Fibroblast of upper back skin (primary cell): ENCODE measurements at regions not wholly inside any gene's neighbourhood (a gene's known extent, or its start where the extent isn't known, plus 50 kb on each side); places are given as distances from the start of the nearest gene placed in this dataset.
A peak's percentile ranks its signal among the peaks of the same experiment; 100 is the strongest.
"Not testable (repeated sequence)": the region's sequence is repeated elsewhere in the genome, so short reads cannot be mapped to it uniquely, and the experiment has no call there.

ENCODE experiments used
- DNase-seq: peaks from one replicate; pipeline ENCODE4 v3.0.0-alpha.2; 2013

GRCh38 chr9:81741103-81741502 is 51.8 kb upstream of the TLE1 start:
- no peak for DNase-seq

DNA sequence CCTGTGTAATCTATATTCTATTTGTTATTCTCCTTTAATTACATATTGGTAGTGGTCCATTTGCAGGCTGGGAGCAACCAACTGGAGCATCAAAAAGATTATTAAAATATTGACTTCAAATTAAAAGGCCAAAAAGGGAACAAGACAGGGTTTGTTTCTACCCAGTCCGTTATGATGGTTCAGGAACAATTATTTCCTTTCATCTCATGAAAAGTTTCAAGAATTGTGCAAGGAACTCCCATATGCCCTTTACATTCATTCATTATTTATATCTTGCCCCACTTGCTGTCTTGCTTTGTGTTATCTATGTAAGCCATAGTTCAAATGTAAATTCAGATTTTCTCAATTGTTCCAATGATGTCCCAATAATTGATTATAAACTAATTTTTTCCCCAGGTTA is 58.7 kb upstream of the TLE1 start:
- no peak for DNase-seq

DNA sequence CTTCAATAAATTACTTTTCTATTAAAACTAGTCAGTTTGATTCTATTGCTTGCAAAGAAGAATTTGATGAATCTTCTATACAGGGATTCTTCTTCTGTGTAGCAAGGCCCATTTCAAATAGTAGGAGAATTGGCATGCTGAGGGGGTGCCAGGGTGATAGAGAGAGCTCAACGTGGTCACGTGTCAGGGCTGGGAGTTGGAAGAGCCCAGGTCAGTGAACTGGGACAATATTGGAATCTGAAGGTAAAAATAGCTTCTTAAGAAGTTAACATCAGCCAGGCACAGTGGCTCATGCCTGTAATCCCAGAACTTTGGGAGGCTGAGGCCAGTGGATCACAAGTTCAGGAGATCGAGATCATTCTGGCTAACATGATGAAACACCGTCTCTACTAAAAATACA is 64.1 kb upstream of the TLE1 start:
- no peak for DNase-seq

DNA sequence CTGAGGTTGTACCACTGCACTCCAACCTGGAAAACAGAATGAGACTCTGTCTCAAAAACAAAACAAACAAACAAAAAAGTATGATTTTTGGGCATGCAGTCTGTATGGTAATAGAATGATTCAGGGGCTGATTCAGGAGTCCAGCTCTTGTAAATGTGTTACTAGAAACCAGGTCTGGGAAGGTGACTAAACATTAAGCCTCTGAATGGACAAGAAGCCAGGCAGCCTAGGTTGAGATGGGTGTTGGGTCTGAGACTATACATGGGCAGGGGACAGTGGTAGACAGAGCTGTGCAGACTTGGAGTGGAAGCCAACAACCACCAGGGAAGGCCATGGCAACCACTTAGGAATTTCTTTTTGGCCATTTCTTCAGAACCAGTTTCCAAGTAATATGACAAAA is 64.9 kb upstream of the TLE1 start:
- no peak for DNase-seq

DNA sequence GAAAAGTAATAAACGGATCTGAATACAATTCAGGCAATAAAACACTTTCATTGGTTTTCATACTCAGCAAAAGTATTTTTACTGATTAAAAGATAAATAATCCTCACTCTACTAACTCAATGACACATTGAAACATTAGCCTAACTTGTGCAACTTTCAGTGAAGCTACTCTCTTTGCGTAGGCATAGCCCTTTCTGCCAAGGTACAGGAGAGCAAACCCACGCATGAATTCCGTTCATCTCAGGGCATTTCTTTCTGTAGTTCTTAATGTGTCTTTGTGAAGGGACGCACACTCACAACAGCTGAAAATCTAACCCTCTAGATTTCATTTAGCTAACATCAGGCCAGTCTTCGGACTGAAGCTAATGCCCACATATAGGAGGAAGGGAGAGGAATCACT is 66.4 kb upstream of the TLE1 start:
- no peak for DNase-seq

GRCh38 chr9:81756561-81756960 is 67.2 kb upstream of the TLE1 start:
- no peak for DNase-seq

GRCh38 chr9:81758123-81758797 is 68.9 kb upstream of the TLE1 start:
- no peak for DNase-seq

DNA sequence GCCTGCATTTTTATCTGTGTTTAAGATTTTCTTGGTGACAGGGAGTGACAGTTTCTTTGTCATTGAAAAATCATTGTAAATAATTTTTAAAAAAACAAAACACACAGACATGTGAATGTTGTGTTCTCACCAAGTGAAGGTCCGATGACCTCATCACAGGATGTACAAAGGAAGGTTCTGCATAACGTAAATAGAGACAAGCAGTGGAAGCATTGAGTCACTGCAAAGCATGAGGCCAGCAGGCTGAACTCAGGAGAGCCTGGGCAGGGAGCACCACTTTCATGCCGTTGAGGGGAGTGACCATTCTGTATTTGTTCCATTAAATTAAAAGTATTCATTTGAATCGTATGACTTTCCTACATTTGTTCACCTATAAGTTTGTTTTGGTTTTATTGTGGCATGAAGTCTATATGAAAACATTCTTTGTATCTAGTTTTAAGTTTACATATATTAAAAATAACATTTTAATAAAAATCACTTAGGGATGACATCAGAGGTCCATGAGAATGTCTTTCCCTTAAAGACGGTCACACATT is 70.4 kb upstream of the TLE1 start:
- DNase-seq: peak; percentile 81

DNA sequence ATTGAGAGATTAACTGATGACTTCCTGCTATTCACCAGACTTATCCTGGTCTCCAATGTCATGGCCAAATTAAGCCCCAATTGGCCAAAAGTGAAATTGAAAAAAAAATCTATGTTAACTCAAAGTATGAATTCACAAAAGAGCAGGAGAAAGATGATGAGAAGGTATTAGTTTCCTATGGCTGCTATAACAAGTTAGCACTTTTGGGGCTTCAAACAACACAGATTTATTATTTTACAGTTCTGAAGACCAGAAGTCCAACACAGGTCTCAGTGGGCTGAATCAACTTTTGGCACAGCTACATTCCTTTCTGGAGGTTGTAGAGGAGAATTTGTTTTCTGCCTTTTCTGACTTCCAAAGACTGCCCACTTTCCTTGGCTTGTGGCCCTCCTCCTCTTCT is 78.6 kb upstream of the TLE1 start:
- no peak for DNase-seq

- DNase-seq: peak; percentile 63
These were observed 82.2 kb upstream of the TLE1 start for GRCh38 chr9:81771571-81771970.

- peak; percentile 82 for DNase-seq
These were observed 82.8 kb upstream of the TLE1 start for GRCh38 chr9:81772144-81772543.

DNA sequence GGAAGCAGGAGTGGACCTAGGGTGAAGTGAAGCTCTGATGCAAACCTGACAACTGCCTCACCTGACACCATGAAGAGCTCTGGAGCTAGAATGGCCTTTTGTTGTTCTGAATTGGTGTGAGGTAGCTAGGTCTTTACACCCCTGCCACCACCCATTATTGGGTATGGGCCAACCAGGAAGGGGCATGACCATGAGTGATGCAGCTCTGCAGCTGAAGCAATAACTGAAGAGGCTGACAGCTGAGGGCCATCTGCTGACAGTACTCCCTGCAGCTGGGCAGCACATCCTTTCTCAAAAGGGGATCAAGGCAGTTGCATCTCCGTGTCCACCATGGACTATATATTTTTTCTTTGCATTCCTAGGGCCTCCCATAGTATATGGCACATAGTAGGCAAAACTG is 87.0 kb upstream of the TLE1 start:
- no peak for DNase-seq

DNA sequence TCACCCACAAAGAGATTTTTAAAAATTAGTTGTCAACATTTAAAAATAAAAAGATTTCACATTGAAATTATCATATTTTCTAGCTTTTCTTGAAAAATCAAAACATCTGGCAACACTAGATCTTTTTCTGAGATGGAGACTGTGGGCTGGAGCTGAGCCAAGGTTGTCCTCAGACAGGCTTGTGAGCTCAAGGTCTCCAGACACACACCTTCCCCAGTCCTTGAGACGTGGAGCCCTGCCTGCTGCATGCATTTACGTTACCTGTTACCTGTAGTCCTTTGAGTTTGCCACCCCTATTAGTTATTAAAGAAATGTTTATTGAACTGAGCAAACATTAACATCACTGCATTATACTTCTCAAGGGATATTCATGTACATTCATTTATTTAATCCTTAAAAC is 87.5 kb upstream of the TLE1 start:
- peak; percentile 30 for DNase-seq

DNA sequence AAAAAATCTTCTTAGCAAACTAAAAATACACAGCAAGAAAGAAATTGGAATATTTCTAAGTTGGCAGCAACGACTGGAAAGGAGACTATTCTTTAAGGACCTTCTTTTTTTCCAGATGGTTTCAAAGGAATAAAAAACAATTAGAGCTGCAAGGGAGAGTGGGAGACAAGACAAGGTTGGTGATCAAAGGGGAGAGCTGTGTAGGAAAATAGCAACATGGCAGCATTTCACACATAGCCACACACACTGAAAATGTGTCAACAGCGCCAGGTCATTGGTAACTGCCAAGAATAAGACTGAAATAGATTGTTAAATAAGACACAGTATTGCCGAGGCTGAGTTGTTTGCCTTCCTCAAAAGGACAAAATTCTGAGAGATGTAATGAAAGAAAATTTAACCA is 88.1 kb upstream of the TLE1 start:
- no peak for DNase-seq

DNA sequence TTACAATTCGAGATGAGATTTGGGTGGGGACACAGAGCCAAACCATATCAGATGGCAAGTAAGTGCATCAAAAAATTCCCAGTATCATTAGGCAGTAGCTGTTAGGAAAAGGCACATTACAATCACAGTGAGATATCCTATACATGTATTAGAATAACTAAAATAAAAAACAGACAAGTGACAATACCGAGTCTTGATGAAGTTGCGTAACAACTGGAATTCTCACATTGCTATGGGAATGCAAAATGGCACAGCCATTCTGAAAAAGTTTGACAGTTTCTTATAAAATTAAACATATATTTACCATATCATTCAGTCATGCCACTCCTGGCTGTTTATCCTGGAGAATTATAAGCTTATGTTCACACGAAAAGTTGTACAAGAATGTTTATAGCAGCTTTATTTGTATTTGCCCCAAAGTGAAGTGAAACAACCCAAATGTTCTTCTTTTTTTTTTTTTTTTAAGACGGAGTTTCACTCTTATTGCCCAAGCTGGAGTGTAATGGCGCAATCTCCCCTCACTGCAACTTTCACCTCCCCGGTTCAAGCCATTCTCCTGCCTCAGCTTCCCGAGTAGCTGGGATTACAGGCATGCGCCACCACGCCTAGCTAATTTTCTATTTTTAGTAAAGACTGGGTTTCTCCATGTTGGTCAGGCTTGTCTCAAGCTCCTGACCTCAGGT is 93.1 kb upstream of the TLE1 start:
- no peak for DNase-seq

DNA sequence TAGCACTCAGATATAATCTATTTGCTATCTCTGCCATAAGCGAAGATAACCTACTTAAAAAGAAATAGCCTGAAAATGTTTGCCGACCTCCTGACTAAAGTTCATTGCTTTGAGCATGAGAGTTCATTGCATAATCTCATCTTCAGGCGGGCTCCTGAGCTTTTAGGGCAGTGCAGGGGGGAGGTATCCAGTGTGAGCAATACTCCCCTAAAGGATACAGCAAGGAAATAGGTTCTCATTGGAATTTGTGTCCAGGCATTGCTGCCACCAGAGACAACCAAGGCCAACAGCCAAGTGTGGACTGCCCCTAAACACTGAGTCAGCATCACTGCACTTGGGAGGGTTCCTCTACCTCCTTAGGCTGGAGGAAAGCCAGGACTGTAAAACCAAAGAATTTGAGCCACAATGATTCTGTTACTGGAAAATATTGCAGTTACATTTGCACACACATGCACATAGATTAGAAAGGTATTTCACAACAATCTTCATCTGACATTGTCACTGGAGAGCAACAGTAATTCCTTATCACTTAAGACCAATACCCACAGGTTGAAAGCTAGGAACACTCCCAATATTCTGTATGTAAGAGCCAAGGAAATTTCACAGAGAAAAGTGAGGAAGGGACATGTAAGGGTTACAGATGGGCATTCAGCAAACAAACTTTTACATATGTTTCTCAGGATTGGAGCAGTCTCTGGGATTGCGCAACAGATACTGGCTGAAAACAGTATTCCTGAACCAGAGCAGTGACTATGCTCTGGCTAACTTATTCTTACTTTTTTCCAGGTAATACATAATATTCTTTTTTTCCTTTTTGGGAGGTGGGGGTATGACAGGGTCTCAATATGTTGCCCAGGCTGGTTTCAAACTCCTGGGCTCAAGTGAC is 98.6 kb upstream of the TLE1 start:
- peak; percentile 99 for DNase-seq

- peak; percentile 88 for DNase-seq
These were observed 100.4 kb upstream of the TLE1 start for GRCh38 chr9:81789721-81790120.

GRCh38 chr9:81790166-81790565 is 100.8 kb upstream of the TLE1 start:
- no peak for DNase-seq

DNA sequence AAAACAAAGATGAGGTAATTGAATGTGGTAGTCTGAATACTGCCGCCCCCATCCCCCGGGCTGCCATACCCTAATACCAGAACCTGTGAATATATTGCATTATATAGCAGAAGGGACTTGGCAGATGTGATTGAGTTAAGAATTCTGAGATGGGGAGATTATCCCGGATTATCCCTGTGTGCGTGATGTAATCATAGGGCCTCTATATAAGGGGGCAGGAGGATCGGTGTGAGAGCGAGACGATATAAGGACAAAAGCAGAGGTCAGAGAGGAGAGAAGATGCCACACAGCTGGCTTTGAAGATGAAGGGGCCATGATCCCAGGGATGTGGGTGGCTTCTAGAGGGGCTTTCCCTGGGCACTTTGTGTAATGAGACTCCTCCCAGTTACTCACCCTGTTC is 101.7 kb upstream of the TLE1 start:
- DNase-seq: no peak

DNA sequence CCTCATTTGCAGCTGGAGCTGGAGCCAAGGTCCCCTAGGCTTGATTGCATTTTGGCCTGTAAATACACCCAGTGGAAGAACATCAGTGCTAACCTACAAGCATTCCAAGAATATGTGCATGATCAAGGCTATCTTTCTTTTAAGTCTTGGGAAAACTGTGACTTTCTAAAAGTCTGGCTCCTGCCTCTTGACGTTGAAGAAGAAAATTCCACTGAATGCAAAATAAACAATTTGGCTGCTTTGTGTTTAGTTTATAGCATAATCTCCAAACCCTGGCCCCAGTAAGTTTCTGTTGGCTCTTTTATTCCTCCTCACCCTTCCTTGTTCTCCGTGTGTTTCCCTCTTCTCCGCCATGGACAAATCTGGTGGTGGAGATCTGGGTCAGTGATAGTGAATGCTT is 109.3 kb upstream of the TLE1 start:
- no peak for DNase-seq

DNA sequence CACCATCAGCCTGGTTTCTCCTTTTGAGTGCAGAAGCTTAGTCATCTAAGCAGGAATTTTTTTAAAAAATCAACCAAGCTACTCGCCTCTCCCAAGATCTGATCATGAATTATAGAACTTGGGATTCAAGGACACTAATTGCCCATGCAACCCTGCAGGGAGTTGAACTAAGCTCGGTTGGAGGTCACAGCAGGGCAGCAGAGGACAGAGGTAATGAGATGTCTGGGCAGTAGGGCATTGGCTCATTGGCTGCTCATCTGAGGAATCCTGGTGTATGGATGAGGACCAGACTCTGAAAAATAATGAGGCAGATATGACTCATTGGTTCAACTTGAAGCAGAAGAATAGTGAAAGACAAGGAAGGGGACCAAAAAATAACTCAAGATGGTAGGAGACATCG is 111.8 kb upstream of the TLE1 start:
- peak; percentile 66 for DNase-seq

DNA sequence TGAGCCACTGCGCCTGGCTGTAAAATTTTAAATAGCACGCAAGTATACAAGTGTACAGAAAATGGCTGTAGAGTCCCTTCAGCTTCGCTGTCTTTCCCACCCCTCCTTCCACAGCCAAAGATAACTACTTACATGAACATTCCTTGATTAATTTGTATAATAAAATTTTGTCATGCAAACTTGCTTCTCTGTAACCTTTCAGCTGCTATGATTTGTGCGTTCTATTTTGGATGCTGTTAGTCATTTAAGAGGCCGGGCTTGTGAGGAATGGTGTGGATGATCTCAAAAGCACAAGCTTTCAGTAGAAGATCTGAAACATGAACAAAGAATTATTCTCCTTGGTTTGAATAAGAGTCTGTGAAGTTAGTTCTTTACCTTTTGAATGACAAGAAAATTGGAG is 115.0 kb upstream of the TLE1 start:
- peak; percentile 73 for DNase-seq

- DNase-seq: not testable (repeated sequence)
These were observed 116.5 kb upstream of the SPATA31D4 start for GRCh38 chr9:81811688-81812087.

- DNase-seq: no peak
These were observed 113.8 kb upstream of the SPATA31D4 start for GRCh38 chr9:81814401-81814793.
